Activated CD4-positive, alpha-beta T cell treated with anti-CD3 and anti-CD28 coated beads, Interleukin-2, Interleukin-4, amounts not matched to agents 100 ng/mL and 50 ng/mL, durations not matched to agents 16 hours and 8 hours (primary cell): ENCODE measurements at regions not wholly inside any gene's neighbourhood (a gene's known extent, or its start where the extent isn't known, plus 50 kb on each side); places are given as distances from the start of the nearest gene placed in this dataset.
"Not testable (repeated sequence)": the region's sequence is repeated elsewhere in the genome, so short reads cannot be mapped to it uniquely, and the experiment has no call there.

Experiments
- DNase-seq: peaks from one replicate; pipeline ENCODE4 v3.0.0-alpha.2; 2020; ENCODE audit warnings: low spot score

GRCh38 chr13:33340631-33341030 is 55.1 kb upstream of the STARD13 start:
- no peak for DNase-seq

DNA sequence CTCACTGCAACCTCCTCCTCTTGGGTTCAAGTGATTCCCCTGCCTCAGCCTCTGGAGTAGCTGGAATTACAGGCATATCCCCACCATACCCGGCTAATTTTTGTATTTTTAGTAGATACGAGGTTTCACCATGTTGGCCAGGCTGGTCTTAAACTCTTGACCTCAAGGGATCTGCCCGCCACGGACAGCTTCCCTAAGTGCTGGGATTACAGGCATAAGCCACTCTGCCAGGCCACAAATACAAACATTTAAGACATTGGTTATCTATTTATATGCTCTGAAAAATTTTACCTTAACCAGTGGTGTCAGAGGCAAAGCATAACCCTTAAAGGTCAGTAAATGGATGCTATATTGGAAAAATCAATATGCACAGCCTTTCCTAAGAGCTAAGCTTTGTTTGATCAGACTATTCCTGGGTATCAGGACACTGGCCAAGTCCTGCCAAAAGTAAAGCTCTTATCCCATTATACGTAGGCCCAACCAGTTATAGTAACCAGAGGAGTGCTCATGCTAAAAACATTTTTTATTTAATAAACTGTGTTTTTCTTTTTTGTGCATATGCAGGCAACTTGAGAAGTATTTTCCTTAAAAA is 56.4 kb upstream of the STARD13 start:
- no peak for DNase-seq

- no peak for DNase-seq
Measured at GRCh38 chr13:33345842-33346241, 60.3 kb upstream of the STARD13 start.

DNA sequence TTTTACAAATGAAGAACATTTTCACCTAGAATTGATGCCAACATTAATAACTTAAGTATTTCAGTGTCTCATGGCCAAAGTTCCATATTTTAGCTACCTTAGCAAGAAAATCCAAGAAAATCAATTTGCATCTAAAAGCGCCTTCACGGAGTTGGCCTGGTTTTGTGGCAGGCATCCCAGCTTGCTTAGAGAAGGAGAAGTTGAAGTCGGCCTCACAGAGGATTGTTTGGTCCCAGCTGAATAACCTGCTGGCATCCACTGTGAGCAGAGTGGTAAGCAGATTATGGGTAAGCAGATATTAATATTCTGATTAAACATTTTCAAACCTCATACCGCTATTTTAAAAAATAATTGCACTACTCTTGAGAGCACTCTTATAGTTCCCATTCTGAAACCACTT is 62.3 kb upstream of the STARD13 start:
- no peak for DNase-seq

DNA sequence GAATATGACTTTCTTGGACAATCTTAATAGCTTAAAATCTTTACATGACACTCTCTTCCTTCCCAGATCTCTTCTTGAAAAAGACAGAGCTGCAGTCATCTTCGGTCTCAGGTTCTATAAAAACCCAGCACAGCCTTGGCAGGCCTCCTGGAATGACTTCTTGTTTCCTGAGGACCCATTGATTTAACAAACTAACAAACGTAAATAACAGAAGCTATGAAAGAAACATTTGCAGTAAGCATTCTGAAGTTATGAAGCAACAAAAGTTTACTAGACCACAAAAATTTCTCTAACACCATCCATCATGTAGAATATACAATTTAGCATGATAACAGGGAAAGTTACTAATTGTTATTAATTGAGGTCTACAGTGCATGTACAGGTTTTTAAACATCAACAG is 62.8 kb upstream of the STARD13 start:
- DNase-seq = no peak

DNA sequence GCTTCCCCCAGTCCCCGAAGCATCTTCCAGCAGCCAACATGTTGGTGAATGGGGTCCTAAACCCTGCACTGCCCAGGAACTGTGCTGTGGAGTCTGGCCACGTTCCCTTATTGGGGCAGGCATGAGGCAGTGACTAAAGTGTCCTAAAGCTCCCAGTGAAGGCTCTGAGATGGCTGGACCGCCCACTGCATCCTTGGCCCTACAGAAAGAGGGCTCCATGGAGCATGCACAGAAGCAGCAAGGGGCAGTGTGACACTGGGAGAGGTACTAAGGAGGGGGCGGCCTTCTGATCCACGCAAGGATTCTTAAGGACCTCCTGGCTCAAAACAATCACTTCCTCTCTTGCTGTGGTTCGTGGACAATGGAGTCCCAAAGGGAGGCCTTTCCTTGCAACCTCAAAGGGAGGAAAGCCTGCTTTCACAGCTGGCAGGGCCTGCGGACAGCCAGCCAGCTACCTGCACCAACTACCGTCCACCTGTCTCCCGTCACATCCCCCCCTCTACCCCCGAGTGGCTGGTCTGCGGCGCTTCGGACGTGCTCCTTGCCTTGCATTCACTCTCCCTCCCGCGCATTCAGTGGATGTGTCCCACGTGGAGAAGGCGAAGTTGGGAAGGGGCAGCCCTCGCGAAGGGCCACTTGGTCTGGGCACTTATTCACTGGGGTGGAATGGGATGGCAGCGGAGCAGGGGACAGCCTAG is 63.9 kb upstream of the STARD13 start:
- no peak for DNase-seq

DNA sequence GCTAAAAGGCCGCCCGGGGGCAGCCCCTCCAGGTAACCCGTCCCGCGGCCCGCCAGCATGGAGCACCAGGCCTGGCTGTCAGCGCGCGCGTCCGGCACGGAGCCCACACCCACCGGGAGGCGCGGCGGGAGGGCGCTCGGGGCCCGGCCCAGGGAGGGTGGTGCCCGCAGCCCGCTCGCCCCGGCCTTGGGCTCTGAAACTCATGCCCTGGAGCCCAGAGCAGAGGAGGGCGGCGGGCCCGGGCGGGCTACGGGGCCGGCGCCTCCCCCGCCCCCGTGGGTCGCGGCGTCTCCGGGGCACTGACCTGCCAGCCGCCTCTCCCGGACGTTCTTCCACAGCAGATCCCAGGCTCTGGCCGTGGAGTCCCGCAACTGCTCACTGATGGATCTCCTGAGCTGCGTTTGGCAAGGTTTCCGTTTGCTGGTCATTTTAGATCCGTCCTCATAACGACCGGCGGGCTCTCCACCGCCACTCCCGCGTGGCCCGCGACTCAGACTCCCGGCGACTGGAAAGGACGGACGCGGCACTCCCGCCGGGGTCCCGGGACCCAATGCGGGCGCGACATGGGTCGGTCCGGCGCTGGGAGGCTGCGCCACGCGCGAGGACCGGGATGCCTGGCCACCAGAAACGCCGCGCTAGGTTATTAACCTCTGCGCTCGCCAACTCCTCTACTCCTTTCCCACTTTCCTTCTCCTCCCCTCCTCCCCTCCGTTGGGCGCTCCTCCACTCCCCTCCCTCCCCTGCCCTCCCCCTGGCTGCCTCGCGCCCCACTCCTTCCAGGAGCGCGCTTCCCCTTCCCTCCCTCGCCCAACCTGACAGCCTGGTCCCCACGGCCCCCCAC is 64.7 kb upstream of the STARD13 start:
- DNase-seq = no peak

- DNase-seq = no peak
Measured at GRCh38 chr13:33351319-33351718, 65.8 kb upstream of the STARD13 start.

DNA sequence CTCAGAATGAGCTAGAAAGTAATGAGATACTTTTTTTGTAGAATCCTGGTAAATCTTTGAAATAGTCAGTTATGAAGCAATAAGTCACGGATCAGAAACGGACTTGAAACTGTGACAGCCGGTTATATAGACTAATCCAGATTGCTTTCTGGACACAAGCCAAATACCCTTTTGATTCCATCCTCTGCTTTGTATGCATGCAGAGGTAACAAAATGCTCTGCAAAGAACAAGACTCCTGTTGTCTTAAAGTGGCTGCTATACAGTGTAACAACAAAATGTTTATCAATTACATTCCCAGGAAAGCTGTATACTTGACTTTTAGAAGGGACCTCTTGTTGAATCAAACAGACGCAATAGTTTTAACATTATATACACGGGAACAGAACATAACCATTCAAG is 66.5 kb upstream of the STARD13 start:
- no peak for DNase-seq

DNA sequence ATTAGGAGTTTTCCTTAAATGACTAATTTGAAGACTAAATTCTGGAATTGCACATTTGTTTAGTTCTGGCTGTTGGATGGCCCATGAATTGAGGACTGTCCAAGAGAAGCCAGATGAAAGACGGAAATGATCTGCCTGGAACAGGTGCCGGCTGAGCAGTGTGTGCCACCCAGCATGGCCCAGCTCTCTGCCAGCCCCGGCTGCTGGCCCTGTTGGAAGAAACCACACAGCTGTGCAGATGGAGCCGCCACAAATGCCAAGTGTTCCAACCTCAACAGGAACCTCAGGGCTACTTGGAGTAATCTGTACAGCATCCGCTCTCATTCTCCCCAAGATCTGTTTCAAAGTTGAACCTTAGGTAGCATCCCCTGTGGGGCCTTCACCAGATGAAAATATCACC is 67.0 kb upstream of the STARD13 start:
- DNase-seq = no peak

DNA sequence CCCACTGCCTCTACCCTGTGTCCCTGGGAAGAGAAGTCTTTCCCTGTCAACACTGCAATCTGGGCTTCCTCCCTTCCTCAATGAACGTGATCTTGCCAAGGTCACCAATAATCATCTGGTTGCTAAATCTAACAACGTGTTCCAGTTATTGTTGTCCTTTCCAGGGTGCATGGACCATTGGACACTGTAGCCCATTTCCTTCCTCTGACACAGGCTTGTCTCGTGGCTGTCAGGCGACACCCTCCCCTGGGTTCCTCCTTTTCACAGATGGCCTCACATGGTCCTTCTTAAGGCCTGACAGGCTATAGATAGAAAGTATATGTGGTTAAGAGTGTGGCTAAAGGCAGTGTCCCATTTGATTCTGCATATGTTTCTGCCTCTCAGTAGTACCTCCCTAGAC is 67.7 kb upstream of the STARD13 start:
- DNase-seq = no peak

GRCh38 chr13:33353646-33354045 is 68.1 kb upstream of the STARD13 start:
- no peak for DNase-seq

DNA sequence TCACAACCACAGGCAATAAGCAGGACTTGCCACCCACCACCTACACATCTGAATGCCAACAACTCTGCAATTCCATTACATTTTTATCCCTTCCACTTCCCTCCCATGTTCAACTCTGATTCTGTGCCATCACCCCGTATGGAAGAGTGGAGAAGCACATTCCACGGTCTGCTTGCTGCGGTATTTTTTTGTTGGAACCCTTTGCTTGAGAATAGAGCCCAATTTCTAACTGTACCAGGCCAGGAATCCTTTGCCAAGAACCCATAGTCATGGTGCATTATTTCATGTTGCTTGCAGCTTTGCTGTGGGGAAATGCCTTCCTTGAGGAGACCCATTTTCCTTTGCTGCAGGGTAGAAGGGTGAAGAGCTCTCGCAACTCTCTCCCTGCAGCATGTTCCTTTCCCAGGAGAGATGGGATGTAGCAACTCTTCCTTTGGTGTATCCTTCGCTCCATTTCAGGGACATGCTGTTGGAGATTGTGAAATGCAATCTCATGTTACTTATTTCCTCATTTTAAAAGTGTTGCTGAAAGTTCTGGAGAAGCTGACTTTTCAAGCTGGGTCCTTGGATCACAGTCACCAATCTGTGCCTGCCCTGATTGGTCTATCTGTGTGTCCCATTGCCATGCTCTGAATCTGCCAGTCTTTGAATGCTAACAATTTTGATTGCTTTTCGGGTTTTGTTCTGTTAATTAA is 69.8 kb upstream of the STARD13 start:
- DNase-seq = no peak

- not testable (repeated sequence) for DNase-seq
Measured at GRCh38 chr13:33358076-33358475, 72.5 kb upstream of the STARD13 start.

GRCh38 chr13:33362986-33363727 is 77.6 kb upstream of the STARD13 start:
- DNase-seq = no peak

- no peak for DNase-seq
Measured at GRCh38 chr13:33364192-33364591, 78.6 kb upstream of the STARD13 start.

DNA sequence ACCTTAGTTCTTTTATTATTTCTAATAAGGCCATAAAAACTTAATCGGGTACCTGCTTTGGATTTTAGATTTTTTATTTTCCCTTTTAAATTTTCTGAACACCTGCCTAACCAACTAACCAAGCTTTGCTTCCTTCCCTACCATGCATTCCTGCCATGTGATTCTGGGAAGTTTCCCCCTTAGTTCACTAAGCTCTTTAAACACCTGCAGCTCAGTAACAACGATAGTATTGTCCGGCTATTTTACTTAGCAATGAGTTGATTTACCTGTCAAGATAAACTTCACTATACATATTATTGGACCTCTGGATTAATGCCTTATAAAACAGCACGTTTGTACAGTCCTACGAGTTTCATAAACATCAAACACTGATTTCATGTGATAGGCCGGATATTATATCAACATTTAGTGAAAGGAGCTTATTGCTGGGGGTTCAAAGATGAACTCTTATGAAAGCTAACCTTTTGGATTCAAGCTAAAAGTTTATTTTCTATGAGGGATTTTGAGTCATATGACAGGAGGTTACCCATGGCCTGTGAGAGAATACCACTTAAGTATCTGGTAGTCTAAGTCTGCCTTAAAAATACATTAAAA is 81.0 kb upstream of the STARD13 start:
- no peak for DNase-seq

GRCh38 chr13:33367171-33367895 is 81.8 kb upstream of the STARD13 start:
- DNase-seq = no peak

DNA sequence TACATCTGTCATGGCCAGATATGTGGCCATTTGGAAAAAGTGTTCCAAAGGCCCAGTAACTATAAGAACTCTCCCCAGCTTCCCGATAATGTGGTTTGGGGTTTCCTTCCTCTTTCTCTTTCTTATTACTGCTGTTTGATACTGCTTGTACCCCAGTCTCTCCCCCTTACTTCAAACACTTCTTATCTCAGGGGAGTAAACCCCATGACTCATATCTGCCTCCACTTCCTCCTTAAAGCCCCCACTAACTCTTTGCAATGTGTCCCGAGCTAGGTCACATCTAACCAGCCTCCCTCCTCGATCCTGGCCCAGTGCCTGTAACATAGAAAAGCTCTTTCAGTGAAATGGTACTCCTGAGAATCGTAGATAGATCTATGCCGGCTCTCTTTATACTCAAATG is 82.4 kb upstream of the STARD13 start:
- no peak for DNase-seq

DNA sequence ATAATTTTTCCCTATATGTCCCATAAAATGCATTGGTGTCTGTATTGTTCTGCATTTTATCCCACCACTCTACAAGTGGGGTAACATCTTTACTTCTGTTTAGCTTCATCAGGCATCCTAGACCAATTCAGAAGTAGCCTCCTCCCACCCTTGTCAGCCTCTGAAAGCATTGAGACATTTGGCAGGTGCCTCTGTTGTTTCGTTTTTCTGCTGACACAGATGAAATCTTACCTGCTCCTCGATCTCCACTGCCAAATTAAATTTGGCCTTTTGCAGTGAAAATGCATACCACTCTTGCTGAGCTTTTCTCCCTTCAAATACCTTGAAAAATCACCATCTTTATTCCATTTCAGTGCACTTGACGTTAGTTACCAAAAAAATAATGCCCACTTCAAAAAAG is 83.5 kb upstream of the STARD13 start:
- DNase-seq = no peak
